ENCODE measurements at regions not wholly inside any gene's neighbourhood (a gene's known extent, or its start where the extent isn't known, plus 50 kb on each side); places are given as distances from the start of the nearest gene placed in this dataset.

GRCh38 chr2:55995211-55995610 lies 71.6 kb upstream of the EFEMP1 start:
- TF ChIP-seq ZFX (IDR thresholded peaks at IDR 0.05; ENCODE audit: borderline replicate concordance) (no peak), CTCF (IDR thresholded peaks at IDR 0.05) (no peak)
